DMS53 (cell line): ENCODE measurements at regions not wholly inside any gene's neighbourhood (a gene's known extent, or its start where the extent isn't known, plus 50 kb on each side); places are given as distances from the start of the nearest gene placed in this dataset.

ENCODE experiments used
- DNase-seq: peaks from one replicate; lab custom pipeline; 2025; lab: John Stamatoyannopoulos, UW

- DNase-seq, result no peak
These were observed 93.9 kb upstream of the CSF3R start for GRCh38 chr1:36576551-36577110.

GRCh38 chr1:36576118-36576517 is 93.4 kb upstream of the CSF3R start:
- DNase-seq, result peak; percentile 64

- DNase-seq, result no peak
These were observed 90.7 kb upstream of the CSF3R start for GRCh38 chr1:36573445-36573844.

- DNase-seq, result peak; percentile 19
These were observed 90.2 kb upstream of the CSF3R start for GRCh38 chr1:36572906-36573305.

- DNase-seq, result no peak
These were observed 89.5 kb upstream of the CSF3R start for GRCh38 chr1:36572142-36572715.

GRCh38 chr1:36571106-36571505 is 88.4 kb upstream of the CSF3R start:
- DNase-seq, result no peak

GRCh38 chr1:36570478-36571060 is 87.9 kb upstream of the CSF3R start:
- no peak for DNase-seq

- DNase-seq, result no peak
These were observed 87.3 kb upstream of the CSF3R start for GRCh38 chr1:36570006-36570405.

GRCh38 chr1:36567601-36568341 is 85.1 kb upstream of the CSF3R start:
- no peak for DNase-seq

- no peak for DNase-seq
These were observed 83.1 kb upstream of the CSF3R start for GRCh38 chr1:36565576-36566501.

GRCh38 chr1:36562181-36562685 is 79.5 kb upstream of the CSF3R start:
- no peak for DNase-seq

GRCh38 chr1:36561361-36561724 is 78.6 kb upstream of the CSF3R start:
- no peak for DNase-seq

GRCh38 chr1:36560621-36561360 is 78.1 kb upstream of the CSF3R start:
- no peak for DNase-seq

GRCh38 chr1:36560177-36560576 is 77.5 kb upstream of the CSF3R start:
- DNase-seq, result no peak

- DNase-seq, result no peak
These were observed 76.3 kb upstream of the CSF3R start for GRCh38 chr1:36559061-36559460.

GRCh38 chr1:36557041-36558000 is 74.6 kb upstream of the CSF3R start:
- DNase-seq, result no peak

- no peak for DNase-seq
These were observed 72.3 kb upstream of the CSF3R start for GRCh38 chr1:36555041-36555440.

GRCh38 chr1:36554323-36554628 is 71.6 kb upstream of the CSF3R start:
- DNase-seq, result no peak

GRCh38 chr1:36553591-36554322 is 71.0 kb upstream of the CSF3R start:
- DNase-seq, result peak; percentile 83
